Dedifferentiated amniotic fluid mesenchymal stem cell (primary cell): ENCODE measurements at regions not wholly inside any gene's neighbourhood (a gene's known extent, or its start where the extent isn't known, plus 50 kb on each side); places are given as distances from the start of the nearest gene placed in this dataset.
"Not testable (repeated sequence)": the region's sequence is repeated elsewhere in the genome, so short reads cannot be mapped to it uniquely, and the experiment has no call there.

Experiments
- DNase-seq: peaks from one replicate; pipeline ENCODE4 v3.0.0-alpha.2; 2016; ENCODE audit errors: extremely low spot score

DNA sequence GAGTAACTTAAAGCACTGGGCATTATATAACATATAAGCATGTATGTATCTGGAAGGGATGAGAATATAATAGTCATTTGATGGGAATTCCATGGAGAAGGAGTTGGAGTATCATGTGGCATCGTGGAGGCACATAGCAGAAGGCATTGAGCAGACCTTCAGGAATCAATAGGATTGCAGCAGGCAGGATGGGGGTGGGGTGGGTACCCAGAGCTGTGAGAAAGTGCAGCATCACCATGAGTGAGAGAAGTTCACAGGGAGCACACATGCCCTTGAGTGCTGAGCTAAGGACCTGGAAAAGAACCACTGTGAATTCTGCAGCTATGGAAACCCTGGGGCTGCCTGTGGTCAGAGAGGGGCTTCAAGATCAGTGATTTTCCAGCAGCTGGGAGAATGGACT, 57.3 kb downstream of the MED10 start:
- no peak for DNase-seq

DNA sequence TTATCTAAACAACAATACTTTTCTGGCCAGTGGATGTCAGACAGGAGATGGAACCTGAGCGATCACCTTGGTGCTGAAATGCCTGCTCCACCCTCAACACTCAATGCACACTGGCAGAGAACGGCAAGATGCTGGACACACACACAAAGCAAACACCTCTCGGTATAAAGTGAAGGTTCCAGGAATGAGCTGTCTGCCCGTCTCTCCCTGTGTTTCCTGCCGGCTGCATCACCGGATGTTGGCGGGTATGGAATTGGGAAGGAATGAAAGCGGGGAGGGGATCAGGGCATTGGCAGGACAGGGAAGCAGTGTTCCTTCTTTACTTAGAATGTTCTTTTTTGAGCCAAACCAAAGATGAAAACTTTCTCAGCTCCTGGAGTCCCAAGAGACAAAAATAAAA, 59.2 kb downstream of the MED10 start:
- no peak for DNase-seq

DNA sequence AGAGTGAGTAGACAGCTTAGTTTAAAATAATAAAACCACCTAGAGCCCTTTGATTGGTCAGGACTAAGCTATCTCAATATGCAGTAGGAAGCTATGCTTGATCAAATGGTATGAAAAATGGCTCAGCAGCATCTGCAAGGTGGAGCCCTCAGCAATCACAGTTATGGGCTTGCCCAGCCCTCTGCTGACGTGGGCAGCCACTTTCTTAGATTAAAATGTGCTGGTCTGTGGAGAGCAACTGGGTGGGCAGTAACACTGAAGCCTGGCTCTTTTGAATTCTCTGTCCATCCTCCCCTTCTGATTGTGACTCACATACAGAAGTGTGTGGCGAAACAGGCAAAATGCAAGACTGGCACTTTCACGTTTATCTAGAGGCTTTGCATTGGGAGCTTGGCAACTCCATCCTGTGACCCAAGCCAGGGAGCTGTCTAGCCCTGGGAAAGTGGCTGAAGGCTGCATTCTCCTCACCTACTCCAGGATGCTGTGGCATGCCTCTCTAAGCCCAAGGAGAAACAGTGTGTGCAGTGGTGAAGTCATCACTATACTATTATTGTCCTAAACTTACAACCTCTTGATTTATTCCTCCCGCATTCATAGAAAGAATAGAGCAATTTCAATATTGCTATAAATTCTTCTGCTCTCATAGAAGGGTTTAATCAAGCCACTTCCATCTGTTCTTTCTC, 61.1 kb downstream of the MED10 start:
- DNase-seq: no peak

DNA sequence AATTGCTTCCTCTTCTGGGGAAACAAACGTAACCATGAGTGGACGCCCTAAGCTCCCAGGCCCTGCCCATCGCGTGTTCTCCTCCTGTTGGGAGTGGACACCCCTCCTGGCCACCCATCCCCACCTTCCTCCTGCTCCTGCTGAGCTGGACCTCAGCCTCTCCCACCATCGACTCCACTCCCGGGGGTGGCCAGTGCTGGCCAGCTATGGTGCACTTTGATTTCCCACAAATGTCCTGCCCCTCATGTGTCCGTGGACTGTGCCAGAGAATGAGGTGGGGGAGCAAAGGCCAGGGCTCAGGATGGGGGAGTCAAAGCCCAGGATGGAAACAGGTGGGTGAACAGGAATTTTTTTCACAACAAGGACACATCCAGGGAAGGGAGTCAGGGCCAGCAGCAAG, 62.8 kb downstream of the MED10 start:
- DNase-seq: no peak

DNA sequence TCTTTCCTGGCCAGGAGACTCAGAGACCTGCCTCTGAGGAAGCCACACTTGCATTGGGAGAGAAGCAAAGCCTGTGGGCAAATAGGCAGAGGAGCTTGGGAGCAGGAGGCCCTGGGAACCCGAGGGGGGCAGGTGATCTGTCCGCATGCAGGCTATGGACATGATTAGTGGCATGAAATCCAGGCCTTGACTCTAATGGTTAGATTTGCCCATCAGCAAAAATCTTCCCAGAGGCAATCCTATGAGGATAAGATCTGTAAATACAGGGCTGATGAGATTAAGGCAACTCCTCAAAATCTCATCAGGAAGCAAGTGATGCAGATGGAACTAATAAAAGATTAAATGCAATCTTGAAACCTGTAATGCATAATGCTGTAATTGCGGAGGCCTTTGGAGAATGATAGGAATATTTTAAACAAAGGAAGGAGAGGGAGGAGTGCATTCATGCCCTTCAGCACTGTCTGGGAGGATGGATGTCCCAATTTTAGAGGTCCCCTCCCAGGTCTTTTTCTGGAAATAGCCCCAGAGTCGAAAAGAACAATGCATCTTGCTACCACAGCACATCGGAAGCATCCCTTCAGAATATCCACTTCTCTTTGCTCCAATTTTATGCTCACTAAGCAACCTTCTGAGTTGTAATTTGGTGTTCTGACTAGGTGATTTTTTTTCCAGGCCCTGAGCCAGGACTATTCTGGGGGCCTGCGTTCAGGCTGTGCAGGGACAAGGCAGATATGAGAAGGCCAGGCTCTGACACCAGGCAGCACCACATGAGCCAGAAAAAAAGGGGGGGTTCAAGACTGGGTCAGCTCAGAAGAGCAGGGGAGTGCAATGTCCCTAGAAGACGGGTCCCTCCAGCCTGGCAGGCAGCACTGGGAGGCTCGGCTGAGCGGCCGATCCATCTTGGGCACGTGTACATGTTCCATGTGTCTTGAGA, 66.5 kb downstream of the MED10 start:
- DNase-seq: no peak

DNA sequence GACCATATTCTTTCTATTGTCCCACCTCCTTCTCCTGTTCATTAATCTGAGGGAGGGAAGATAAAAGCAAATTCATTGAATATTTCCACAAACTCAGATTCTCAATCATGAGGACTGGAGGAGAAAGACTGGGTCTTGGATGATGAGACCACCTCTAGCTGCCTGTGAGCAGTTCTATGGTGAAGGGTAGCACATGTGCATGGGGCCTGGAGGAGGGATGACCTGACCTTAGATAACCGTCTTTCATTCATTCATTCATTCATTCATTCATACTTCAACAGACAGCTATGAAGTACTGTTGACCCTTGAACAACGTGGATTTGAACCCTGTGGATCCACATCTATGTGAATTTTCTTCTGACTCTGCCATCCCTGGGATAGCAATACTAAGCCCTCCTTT, 68.4 kb downstream of the MED10 start:
- no peak for DNase-seq

DNA sequence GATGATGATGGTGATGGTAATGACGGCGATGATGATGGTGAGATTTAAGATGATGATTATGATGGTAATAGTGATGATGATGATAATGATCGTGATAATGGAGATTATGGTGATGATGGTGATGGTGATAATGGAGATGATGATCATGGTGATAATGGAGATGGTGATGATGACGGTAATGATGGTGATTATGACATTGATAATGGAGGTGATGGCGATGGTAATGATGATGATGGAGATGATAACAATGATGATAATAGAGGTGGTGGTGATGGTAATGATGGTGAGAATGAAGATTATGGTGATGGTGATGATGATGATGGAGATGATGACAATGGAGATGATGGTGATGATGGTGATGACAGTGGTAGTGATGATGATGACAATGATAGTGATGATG, 69.7 kb downstream of the MED10 start:
- DNase-seq: no peak

DNA sequence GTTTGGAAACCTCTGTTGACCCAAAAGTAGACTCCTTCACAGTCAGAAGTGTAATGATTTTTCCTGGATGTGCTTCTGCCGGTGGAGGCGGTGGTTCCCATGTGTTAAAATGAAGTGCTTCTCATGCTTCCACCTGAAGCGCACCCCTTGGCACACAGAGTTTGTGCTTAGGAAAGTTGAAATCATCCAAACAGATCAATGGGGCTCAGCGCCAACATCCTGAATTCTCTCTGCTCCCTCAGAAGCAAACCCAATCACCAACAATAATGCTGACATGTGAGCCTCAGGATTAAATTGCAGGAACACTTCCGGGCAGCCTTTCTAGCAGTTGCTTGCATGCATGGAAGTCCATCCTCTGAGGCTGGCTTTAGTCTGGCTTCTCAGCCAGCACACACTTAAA, 71.0 kb downstream of the MED10 start:
- DNase-seq: no peak

DNA sequence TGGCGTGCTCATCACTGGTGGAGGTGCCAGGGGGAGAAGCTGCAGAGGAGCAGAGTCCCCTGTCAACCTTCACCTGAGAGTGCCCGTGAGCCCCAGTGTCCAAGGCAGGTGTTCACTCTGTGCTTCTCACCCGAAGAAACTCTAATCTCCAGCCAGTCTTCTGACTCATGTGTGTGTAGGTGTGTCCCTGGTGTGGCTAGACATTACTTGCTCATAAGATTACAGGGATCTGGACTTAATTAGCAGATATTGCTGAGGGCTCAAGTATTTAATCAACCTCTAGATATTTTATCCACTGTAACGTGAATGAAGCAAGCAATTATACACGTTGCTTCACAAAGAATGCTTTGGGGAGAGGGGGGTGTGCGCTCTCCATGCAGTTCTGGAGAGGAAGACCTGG, 72.5 kb downstream of the MED10 start:
- no peak for DNase-seq

DNA sequence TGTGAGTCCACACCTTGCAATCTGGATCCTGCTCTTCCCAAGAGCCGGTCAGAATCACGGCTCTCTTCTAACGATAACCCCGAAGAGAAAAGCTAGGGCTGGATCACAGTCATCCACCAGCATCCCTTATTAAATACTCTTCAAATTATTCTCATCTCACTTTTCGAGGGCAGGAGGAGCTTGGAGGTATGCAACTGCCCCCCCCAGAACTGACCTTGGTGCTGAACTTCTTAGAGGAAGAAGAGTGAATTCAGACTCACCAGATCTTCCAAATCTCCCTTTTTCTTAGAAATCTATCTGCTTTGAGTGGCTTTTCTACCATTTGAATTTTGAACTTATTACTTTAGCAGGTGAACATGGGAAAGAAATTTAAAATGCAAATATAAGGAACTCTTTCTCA, 75.7 kb downstream of the MED10 start:
- DNase-seq: no peak

DNA sequence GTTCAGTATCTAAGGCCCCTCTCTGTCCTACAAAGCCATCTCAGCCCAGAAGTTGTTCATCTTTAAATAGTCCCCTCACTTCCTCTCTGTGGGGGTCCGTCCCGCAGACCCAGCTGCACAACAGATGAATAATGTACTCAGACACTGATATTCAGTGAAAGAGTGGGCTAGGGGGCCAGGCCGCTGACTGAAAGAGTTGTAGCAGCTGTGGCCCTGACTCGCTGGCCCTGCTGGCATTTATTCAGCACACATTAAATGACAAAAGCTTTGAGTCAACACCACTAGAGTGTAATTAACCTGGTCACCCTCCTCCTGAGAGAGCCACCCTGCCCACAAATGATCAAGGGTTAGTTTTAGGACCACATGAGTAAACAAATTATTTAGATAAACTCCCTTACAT, 76.3 kb downstream of the MED10 start:
- DNase-seq: no peak

DNA sequence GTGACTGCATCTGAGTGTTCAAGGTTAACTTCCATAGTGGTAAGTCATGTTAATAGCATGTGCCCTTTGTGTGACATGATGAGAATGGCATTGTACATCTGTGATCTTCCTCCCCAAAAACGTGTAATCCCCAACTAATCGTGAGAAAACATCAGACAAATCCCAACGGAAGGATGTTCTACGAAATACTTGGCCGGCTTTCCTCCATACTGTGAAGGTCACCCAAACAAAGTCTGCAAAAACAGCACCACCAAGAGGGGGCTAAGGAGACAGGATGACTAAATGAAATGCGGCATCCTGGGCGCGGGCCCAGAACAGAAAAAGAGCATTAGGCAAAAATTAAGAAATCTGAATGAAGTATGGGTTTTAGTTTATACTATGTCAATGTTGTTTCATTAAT, 81.8 kb downstream of the MED10 start:
- DNase-seq: no peak

DNA sequence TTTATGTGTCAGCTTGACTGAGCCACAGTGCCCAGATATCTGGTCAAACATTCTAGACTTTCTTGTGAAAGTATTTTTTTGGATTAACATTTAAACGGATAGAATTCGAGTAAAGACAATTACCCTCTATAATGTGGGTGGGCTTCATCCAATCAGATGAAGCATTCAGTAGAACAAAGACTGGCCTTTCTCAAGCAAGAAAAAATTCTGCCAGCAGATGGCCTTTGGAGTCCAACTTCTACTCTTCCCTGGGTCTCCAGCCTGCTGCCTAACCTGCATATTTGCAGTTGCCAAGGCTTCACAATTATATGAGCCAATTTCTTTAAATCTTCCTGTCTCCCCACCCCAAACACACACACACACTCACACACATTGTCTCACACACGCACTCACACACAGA, 86.4 kb downstream of the MED10 start:
- no peak for DNase-seq

DNA sequence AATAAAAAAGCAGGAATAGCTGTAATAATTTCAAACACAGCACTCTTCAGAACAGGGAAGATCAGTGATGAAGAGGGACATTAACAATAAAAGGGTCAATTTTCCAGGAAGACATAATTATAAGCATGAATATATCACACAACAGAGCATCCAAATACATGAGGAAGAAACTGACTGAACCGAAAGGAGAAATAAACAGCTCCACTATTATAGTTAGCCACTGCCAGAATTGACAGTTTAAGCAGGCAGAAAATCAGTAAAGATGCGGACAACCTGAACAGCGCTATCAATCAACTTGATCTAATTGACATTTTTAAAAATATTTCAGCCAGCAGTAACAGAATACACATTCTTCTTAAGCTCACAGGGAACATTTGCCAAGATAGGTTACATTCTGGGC, 89.1 kb downstream of the MED10 start:
- DNase-seq: no peak

DNA sequence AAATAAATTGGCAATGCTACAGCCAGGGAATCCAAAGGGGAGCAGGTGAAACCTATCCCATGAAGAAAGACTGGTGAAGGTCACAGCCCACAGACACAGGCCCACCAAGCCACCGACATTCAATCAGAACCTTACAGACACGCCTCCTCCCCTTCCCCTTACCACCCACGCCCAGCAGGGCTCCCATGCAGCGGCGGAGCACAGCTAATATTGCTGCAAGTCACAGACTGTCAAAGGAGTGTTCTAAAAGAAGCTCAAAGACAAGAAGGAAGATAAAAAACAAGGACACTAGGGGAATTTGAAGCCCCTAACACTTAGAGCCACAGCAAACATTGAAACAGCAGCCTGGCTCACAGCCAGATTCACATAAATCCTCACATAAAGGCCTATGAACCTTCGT, 91.2 kb downstream of the MED10 start:
- no peak for DNase-seq

DNA sequence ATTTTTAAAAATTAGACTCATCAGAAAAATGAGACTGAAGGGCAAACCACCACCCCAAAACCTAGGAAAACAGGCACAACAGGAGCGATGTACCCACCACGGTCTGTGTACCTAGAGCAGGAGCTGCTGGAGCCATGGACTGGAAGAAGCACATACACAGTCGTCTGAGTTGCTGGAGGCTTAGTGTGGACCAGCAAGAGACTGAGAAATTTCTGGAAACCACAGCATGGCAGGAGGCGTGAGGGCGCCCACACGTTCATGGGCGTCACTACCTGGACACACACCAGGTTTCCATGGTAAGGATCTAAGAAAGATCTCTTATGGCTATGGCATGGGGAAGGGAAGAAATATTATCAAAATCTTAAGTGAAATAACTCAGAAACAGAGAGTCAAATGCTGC, 91.9 kb downstream of the MED10 start:
- no peak for DNase-seq

DNA sequence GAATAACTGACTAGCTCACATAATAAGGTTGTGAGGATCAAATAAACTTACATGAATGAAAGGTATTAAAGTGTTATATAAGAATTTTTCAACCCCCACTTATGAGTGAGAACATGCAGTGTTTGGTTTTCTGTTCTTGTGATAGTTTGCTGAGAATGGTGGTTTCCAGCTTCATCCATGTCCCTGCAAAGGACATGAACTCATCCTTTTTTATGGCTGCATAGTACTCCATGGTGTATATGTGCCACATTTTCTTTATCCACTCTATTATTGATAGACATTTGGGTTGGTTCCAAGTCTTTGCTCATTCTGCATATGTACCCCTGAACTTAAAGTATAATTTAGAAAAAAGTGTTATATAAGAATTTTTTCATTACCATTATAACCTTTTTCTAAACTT, 93.9 kb downstream of the MED10 start:
- DNase-seq: not testable (repeated sequence)

DNA sequence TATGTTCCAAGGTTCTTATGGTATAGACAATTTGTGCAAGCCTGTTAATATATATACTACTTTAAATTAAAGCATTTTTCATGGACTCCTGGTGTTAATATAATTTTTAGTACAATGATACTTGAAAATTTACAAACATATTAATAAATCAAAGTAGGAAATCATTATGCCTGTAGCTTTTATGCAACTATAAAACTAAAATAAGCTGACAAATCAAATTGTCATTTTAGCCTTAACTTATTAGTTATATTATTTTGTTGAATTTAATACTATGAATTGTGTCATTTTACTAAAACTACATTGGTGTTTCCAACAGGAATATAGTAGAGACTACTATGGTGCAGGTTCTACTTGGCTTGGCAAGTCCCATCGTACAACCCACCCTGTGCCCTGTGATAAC, 96.0 kb downstream of the MED10 start:
- no peak for DNase-seq

DNA sequence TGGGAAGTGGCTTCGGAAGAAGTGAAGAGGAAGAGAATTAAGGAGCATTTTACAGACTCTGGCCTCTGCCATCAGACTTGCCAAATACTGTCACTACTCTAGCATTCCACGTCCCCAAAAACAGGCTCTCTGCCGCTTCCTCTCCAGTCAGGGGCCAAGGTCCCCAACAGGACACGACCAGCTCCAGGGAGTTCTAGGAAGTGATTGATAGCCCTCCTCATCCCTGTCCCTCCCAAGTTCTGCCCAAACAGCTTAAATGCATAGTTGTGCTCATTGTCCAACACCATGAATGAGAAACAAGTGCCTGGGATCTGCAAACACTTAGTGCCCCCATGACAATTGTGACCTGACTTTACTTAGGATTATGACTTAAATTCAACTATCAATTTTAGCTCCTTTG, 96.5 kb downstream of the MED10 start:
- no peak for DNase-seq

DNA sequence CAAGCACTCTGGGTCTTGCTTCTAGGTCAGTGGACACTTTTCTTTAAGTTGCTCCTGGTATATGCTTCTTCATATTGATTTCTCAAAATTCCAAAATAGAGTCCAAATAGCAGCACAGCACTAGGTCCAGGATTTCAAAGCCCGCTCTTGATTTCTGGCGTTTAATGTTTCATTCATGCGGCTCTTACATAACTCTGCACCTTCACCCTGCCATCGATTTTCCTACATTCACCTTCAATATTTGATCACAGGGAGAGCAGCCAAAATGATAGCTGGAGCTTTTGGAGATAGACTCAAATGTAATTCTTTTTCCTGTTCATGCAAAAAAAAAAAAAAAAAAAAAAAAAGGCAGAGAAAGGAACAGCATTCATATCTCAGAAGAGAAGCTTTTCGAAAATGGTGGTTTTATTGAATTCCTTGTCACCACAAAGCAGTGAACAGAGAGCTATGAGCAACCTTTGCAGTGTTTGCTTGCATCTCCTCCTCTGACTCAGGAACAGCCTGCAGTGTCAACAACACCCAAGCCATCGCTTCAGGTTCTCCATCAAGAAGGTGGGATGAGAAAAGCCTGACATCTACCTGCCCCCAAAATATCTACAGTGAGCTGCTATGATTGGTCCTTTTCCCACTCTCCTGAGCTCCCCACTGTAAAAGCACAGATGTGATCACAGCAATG, 97.8 kb downstream of the MED10 start:
- DNase-seq: no peak

DNA sequence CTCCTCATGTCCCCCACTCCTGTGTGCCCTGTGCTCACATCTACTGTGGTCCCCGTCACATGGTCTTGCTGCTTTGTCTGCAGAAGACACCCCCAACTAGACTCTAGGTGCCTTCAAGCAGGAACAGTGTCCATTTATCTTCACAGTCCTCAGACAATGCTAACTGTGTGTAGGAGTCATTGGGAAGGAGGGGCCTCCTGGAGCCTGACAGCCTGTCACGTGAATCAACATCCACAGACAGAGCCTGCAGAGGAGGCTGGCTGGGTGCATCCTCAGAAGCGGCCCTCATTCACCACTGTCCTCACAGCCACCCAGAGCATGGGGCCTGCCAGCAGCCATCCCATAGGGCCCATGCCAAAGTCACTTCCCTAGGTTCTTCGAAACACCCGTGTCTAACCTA, 98.7 kb downstream of the MED10 start:
- DNase-seq: no peak

DNA sequence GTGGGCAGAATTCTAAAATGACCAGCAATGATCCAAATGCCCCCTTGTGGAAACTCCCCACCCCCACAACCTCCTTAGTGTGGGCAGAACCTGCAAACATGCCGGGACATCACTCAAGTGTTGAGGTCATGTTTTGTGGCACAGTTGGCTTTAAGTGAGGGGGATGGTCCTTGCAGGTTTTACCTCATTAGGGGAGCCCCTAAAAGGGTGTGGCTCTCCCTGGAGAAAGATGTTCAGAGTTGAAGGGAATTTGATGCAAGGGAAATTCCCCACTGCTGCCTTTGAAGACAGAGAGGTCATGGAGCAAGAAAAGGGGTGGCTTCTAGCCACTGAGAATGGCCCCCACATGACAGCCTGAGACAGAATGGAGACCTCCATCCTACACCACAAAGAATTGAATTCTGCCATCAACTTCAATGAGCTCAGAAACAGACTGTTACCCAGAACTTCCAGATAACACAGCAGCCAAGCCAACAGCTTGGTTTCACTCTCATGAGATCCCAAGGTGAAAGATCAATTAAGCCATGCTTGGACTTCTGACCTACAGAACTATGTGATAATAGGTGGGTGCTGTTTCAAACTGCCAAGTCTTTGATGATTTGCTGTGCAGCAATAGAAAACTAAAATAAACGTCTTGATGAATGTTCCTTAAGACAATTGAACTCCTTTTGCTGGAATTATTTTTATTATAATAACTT, 103.4 kb downstream of the MED10 start:
- DNase-seq: no peak
